ENCODE measurements at regions not wholly inside any gene's neighbourhood (a gene's known extent, or its start where the extent isn't known, plus 50 kb on each side); places are given as distances from the start of the nearest gene placed in this dataset.

DNA sequence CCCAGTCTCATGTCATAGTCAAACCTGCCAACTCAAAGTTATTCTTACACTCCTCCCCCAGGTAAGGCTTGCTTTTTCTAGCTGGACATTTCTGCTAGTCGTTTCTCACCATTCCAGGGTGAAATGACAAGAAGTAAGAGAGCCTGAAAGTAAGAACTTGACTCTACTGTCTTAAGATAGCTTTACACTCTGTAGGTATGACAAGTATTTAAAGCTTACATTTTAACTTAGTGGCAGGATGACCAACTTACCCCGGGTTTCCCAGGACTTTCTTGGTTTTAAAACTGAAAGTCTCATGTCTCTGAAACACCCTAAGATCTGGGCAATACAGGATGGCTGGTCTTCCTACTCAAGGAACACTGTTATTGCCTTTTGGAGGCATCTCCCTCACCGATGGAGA, 67.5 kb upstream of the PIK3R1 start:
- TF ChIP-seq, protein P1, sequence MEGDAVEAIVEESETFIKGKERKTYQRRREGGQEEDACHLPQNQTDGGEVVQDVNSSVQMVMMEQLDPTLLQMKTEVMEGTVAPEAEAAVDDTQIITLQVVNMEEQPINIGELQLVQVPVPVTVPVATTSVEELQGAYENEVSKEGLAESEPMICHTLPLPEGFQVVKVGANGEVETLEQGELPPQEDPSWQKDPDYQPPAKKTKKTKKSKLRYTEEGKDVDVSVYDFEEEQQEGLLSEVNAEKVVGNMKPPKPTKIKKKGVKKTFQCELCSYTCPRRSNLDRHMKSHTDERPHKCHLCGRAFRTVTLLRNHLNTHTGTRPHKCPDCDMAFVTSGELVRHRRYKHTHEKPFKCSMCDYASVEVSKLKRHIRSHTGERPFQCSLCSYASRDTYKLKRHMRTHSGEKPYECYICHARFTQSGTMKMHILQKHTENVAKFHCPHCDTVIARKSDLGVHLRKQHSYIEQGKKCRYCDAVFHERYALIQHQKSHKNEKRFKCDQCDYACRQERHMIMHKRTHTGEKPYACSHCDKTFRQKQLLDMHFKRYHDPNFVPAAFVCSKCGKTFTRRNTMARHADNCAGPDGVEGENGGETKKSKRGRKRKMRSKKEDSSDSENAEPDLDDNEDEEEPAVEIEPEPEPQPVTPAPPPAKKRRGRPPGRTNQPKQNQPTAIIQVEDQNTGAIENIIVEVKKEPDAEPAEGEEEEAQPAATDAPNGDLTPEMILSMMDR (IDR thresholded peaks at IDR 0.05; ENCODE audit: low read length, missing control alignments) = no peak
- H3K4me3 ChIP-seq (replicated peaks; ENCODE audit: low read depth, low read length) = no peak overlapping the region

GRCh38 chr5:68147659-68148058, 67.9 kb upstream of the PIK3R1 start:
- TF ChIP-seq, protein P1 (IDR thresholded peaks at IDR 0.05; ENCODE audit: low read length, missing control alignments) = no peak
- no peak for DNase-seq (ENCODE audit: low read depth)
- H3K4me3 ChIP-seq (replicated peaks; ENCODE audit: low read depth, low read length) = no peak overlapping the region

More for the DNA sequence above, 67.5 kb upstream of the PIK3R1 start:
- no peak for DNase-seq (ENCODE audit: low read depth)

DNA sequence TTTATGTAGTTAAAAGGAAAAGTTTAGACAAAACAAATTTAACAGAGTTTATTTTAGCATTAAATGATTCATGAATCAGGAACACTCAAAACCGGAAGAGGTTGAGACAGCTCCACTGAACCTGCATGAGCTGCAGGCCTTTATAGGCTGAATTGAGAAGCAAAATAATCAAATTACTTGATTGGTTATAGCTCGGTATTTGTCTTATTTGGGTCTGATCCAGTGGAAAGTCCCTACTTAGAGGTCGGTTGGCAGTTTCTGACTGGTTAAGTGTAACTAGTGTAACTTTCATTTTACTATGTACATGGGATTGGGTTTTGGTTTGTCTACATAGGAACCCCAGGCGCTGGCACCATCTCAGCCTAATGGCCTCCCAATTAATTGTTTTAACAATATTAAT, 74.1 kb upstream of the PIK3R1 start:
- TF ChIP-seq, protein P1 (IDR thresholded peaks at IDR 0.05; ENCODE audit: low read length, missing control alignments) = no peak

DNA sequence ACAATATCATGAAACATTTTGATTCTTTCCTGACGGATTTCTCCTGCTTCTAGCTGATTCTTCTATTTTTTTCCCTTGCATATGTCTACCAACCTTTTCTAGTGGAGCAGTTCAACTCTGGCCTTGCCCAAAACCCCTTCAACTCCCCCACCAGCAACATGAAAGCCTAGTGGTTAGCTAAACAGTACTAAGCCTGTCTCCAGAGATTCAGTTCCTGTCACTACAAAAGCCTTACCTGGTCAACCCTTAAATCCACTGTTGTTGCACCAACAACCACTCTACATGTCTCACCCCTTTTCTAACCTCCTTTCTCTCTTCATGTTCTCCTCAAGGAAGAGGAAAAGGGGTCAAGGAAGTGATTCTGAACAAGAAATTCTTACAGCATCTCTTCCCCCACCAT, 74.8 kb upstream of the PIK3R1 start:
- TF ChIP-seq, protein P1 (IDR thresholded peaks at IDR 0.05; ENCODE audit: low read length, missing control alignments) = no peak
- DNase-seq (ENCODE audit: low read depth) = no peak
- H3K4me3 ChIP-seq (replicated peaks; ENCODE audit: low read depth, low read length) = no peak overlapping the region

More for the DNA sequence above, 74.1 kb upstream of the PIK3R1 start:
- no peak for DNase-seq (ENCODE audit: low read depth)
- H3K4me3 ChIP-seq (replicated peaks; ENCODE audit: low read depth, low read length) = no peak overlapping the region

GRCh38 chr5:68139611-68140441, 75.7 kb upstream of the PIK3R1 start:
- H3K4me3 ChIP-seq (replicated peaks; ENCODE audit: low read depth, low read length) = no peak overlapping the region
- TF ChIP-seq, protein P1 (IDR thresholded peaks at IDR 0.05; ENCODE audit: low read length, missing control alignments) = no peak
- no peak for DNase-seq (ENCODE audit: low read depth)

DNA sequence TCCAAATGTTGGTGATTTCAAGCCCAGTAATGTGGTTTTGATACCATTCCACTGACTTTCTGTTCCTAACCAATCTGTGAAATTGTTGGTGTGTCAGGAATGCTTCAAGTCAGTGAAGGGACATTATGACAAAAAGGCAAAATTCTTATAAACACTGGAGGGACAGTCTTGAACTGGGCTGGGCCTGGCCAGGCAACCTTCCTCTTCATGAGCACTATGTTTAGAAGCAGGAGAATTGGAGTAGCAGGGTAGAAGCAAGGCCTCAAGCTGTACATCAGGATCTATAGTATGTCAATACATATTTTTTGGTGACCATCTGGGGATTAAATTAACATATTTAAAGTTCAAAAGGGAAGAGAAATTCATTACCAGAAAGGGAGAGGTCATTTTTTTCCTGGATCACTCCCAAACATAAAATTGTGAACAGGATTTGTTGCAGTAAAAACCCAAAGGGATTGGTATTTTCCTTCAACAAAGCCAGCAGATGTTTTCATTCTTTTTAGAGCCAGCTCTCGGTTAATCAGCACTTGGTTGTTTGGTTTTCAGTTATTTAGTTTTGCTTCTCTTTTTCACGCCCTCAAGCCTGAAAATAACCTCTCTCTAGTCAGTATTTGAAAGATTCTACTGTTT, 77.9 kb upstream of the PIK3R1 start:
- no peak overlapping the region for H3K4me3 ChIP-seq (replicated peaks; ENCODE audit: low read depth, low read length)
- no peak for DNase-seq (ENCODE audit: low read depth)
- TF ChIP-seq, protein P1 (IDR thresholded peaks at IDR 0.05; ENCODE audit: low read length, missing control alignments) = no peak
